A673 (cell line): ENCODE measurements at regions not wholly inside any gene's neighbourhood (a gene's known extent, or its start where the extent isn't known, plus 50 kb on each side); places are given as distances from the start of the nearest gene placed in this dataset.

Experiments
- CTCF ChIP-seq: fragments of 300-800, 200-600 bp; sonication (generic); conservative IDR thresholded peaks from 2 replicates; pipeline ENCODE4 v1.5.1; 2017; ENCODE audit warnings: low read depth, mild to moderate bottlenecking, antibody characterized with exemption, low read length, moderate library complexity, mixed read lengths
- EZH2 ChIP-seq: fragments of 200-600 bp; sonication (generic); IDR thresholded peaks from 2 replicates; pipeline ENCODE4 v1.6.1; 2017; ENCODE audit warnings: borderline replicate concordance, low read depth, mild to moderate bottlenecking, mixed read lengths, antibody characterized with exemption, low read length; ENCODE audit not compliant: poor library complexity, severe bottlenecking

DNA sequence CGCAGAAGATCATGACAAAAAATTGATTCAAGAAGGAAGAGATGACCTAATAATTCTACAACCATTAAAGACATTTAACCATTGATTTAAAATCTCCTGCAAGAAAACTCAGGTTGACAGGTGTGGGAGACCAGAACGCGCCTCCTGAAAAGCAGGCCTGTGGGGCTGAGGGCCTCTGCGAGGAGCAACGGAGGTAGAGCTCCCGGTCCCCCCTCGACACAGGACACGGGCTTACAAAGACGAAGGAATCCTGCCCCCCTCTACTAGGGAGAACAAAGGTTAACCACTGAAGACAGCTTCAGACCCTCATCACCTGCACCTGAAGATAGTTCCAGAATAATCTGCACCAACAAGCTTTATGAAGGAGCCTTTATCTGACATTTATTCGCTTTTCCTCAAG, 55.9 kb upstream of the INPP5A start:
- no peak for TF ChIP-seq CTCF
- no peak for TF ChIP-seq EZH2
